SKM-1 (cell line): ENCODE measurements at regions not wholly inside any gene's neighbourhood (a gene's known extent, or its start where the extent isn't known, plus 50 kb on each side); places are given as distances from the start of the nearest gene placed in this dataset.
"Not testable (repeated sequence)": the region's sequence is repeated elsewhere in the genome, so short reads cannot be mapped to it uniquely, and the experiment has no call there.

Source experiments
- DNase-seq: peaks from one replicate; lab custom pipeline; 2025; ENCODE audit not compliant: unreplicated experiment; lab: John Stamatoyannopoulos, UW

DNA sequence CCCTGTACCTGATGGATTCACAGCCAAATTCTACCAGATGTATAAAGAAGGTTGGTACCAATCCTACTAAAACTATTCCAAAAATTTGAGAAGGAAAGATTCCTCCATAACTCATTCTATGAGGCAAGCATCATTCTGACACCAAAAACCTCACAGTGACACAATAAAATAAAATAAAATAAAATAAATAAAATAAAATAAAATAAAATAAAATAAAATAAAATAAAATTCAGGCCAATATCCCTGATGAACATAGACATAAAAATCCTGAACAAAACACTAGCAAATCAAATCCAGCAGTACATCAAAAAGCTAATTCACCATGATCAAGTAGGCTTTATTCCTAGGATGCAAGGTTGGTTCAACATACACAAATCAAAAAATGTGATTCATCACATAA lies 108.1 kb downstream of the PROX1 start:
- DNase-seq = not testable (repeated sequence)

DNA sequence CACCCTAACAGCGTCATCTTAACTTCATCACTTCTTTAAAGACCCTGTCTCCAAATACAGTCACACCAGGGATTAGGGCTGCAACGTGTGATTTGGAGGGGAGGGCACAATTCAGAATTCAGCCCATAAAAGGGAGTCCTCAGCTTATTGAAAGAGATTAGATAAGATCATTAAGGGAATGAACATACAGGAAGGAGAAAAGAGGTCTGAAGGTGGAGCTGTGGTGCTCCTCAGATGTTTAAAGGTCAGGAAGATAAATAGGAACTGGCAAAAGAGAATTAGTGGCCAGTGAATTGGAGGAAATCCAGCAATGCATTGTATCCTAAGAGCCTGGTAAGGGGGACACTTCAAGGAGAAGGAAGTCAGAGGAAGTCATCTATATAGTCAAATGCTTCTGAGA lies 113.5 kb downstream of the PROX1 start:
- DNase-seq = no peak

DNA sequence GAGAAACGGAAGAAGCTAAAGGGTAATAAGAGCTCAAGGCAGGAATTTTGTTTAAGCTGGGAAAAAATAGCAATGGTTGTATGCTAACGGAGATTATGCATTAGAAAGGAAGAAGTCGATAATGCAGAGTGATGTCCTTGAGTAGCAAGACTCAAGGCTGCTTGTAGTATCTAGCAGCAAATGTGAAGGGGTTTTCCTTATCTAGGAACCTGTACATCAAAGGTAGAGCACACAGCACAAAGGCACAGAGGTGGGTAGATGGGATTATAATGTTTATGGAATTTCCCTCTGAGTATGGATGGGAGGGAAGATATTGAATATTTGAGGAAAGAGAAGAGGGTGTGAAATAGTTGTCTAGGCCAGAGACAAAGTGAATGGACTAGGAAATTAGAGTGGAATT lies 114.1 kb downstream of the PROX1 start:
- no peak for DNase-seq

DNA sequence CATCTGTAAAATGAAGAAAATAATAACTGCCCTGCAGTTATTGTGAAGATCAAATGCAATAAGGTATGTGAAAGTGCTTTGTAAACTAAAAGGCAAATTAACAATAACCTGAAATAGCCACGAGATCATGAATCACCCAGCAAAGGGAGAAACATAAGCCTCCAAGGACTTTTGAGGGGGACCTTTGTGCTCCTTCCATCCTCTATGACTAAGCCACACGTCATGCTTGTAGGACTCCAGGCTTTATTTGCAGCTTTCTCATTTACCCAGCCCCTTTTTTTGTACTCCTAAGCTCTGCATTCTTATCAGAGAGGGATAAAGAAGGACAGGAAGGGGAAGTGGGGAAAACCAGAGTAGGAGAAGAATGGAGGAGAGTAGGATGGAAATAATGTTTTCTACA lies 115.1 kb downstream of the PROX1 start:
- DNase-seq = no peak

DNA sequence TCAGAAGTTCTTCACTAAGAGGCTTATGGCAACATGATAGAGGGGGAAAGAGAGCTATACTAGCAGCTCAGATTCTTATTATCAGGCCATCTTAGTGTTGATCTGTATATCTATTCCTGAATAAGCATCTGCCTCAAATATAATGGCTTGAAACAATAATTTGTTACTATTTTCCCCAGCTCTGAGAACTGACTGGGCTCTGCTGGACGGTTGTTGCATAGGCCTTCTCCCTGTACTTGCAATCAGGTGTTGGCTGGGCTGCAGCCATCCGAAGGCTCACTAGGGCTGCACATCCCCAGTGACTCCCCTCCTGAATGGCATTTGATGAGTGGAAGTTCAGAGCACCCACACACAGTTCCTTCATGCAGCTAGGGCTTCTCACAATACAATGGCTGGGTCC lies 116.0 kb downstream of the PROX1 start:
- no peak for DNase-seq

DNA sequence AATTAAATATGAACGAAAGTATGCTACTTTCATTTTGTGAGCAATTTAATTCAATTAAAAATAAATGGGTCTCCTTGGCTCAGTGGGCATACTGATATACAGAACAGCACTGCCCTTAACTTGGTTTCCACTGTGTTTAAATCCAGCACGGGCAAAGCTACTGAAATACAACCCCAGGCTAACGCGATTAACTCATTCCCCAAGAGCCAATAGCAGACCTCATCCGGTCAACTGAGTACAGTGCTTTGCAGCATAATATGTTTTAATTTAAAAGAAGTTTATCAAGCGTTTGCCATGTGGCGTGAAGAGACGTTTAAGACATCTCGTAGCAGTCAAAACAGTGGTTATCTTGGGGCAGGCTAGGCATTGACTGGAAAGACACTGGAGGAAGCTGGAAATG lies 118.6 kb downstream of the PROX1 start:
- DNase-seq = no peak

DNA sequence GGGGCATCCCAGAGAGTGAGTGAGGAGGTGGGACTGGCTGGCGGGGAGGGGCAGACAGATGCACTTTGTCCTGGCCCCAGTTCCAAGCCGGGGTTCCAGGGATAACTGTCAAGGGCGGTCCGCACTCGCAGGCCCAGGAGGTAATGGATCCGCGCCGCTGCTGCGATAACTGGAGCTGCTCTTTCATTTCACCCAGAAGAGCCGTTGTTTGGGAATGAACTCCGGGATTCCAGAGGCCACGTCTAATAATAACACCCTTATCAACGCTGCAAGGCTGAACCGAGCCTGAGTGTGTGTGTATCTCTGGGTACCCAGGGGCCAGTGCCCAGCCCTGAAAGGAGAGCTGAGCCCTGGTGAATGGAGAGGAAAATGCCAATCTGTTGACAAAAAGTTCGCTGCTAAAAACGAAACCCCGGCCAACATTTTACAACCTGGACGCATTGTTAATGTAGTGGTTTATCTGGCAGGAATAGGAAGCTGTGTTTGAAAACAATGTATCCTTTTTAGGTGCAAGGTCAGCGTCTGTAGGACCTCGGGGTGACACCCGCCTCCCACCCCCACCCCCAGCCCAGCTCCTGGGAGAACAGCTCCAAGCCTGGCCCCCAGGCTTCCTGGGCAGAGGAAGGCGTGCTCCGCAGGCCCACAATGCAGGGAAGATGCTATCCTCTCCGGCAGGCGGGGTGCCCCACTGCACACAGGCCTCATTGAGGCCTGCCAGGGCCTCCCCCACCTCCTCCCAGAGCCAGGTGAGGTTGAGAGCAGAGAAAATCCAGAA lies 119.7 kb downstream of the PROX1 start:
- DNase-seq = no peak

DNA sequence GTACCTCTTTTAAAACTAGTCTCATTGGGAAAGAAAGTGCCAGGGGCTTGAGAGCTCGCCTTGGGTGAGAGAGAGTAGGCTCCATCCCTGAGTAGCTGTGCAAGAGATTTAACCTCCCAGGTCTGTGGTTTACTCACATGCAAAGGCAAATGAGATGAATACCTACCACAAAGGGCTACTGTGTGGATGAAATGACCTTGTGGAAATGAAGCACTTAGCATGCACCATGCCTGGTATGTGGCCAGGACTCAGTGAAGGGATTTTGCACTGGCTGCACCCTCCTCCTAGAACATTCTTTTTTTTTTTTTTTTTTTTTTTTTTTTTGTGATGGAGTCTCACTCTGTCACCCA lies 120.3 kb downstream of the PROX1 start:
- DNase-seq = no peak

DNA sequence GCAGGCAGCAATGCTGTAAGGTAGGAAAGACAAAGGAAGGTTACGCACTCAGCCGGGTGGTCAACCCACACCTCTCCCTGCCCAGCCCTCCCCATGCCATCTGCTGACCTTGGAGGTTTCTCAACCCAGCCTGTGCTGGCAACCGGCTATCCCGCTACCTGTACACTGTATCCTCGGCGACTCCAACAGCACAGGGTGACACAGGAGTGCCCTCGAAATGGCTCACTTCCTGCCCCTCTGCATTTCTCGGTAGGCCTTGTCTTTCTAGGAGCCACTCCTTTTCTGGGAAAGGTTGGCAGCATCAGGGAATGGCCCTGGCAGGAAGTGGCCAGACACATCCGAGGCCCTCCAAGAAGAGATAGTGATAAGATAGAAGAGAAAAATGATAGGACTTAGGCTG lies 124.0 kb downstream of the PROX1 start:
- no peak for DNase-seq

DNA sequence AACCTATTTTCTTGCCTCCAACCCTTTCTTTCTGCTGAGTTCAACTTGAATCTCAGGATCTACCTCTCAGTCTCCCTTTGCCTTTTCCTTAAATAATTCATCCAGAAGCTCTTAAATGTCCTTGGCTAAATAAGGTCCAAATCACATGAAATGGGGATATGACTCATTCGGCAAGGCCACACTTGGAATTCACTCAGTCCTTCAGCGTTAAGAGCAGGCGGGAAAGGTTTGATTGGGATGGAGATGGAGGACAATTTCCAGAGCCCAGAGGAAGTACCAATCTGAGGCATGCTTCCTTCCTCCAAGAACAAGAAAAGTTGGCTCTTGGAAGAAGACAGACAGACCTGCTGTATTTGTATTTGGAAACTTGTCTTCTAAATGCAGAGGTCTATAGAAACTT lies 128.5 kb downstream of the PROX1 start:
- no peak for DNase-seq

DNA sequence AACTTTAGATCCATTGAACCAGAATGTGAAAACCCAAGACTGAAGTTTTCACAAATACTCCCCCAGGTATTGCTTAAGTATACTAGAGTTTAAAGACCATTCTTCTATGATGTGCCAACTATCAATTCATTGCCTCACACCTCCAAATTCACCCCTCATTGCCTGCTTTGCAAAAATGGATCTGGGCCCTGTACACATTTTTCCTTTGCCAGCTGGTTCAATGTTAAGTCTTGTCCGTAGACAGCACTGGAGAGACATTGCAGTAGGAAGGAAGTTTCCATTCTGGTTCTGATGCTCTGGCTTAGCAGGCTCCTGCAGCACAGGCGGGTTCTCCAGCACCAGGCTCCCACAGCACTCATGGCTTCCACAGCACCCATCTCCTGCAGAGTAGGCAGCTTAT lies 130.0 kb downstream of the PROX1 start:
- DNase-seq = no peak

DNA sequence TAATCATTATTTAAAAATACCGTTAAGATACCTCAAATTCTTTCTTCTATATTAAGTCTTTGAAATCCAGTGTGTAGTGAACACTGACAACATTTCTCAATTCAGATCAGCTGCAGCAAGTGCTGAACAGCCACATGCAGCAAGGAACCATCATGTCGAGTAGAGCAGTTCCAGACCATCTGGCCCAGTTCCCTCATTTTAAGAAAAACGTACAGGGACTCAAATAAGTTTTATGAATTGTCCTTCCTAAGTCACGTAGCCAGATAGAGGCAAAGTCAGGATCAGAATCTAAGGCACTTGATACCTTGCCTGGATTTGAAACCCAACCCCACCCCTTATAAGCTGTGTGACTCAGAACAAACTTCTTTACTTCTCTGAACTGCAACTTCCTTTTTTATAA lies 132.4 kb downstream of the PROX1 start:
- DNase-seq = no peak

DNA sequence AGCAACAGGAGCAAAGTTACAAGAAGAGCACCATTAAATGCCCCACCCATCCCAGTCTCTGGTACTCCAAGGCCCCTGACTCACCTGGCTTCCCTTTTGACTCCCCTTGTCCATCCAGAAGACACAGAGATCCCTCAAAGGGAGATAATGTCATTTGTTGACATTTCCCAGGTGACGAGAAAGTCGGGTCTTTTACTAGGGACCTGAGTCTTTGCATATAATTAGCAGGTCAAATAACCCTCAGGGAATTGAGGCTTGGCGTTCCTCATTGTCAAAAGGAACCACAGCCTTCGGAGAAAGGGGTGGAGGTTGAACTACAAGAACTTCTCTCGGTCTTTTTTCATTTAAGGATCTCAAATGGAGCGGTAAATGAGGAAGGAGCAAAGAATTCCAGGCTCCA lies 133.2 kb downstream of the PROX1 start:
- DNase-seq = no peak

DNA sequence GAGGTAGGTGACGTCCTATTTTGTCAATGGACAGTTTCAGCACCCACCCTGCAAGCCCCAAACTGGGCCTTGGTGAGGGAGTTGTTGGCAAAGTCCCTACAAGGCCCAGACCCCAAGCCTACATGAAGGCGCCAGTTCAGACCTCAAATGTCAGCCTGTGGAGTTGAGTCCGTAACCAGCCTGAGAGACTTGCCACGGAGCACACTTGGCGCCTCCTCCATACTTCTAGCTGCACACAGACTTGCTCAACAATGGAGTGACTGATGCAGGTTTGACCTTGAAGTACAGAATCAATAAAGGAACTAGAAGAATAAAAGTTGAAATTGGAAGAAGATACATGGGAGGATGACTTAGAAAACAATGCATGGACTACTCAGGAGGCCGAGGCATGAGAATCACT lies 134.3 kb downstream of the PROX1 start:
- no peak for DNase-seq

DNA sequence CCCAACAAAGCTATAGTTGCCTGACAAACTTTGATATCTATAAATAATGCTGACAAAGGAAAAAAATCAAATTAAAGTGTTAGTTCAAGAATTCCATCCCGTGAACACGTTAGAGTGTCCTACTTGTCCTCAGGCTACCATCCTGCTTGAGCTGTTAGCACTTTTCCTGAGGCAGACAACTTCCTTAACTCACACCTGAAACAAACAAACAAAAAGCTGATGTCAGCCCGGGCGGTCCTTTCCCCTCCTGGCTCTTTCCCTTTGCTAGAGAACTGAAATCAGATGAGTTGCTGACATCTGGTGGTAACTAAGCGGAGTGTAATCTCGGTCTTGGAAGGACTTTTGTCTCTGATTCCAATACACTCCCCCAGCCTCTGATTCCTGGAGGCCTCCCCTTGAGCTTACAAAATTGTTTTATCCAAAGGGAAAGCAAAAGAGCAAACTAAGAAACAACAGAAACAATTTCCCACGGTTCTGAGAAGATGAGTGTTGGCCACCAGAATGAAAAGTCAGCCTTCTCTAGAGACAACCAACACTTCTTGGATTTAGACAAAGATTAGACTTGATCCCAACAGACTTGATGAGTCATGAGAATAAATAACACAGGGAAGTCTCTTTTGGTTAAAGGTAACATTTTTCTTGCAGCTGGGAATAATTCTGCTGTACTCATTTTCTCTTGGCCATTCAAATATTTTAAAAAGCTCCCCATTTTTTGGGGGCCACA lies 135.4 kb downstream of the PROX1 start:
- DNase-seq = peak; percentile 11

DNA sequence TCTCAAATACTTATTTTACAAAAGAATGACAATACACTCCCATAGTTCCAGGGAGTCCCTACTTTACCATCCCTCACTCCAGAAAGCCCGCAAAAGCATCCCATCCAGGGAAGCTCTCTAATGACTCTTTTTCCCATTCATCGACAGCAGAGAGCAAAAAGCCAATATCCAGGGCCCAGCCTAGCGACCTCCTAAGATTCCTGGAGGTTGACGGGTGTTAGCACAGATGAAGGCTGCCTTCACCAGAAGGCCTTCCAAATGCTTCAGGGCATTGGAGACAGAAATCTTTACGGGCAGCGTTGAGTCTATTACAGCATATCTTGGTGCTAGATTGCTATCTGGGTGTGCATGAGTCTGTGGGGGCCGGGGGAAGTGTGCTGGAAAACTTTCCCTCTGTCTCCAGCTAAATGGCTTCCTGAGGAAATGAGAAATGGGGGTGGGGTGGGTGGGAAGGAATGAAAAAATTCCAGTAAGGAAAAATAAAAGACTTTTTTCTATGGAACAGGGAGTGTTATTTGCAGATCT lies 136.6 kb downstream of the PROX1 start:
- no peak for DNase-seq

DNA sequence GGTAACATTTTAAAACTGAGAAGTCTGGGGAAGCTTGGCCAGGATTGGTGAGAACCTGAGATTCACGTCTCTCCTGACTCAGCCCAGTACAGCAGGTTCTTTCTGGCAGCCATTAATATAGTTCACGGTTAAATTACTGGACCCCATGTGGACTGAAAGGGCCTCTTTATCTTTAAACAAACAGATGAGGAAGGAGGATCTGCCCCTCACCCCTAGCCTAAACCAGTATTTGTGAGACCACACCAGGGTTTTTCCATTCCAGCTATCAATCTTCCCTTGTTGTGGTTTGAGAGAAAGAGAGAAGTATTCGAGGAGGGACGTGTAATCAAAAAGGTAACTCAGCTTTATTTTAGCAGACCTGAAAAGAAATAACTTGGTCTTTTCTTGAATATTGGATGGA lies 137.1 kb downstream of the PROX1 start:
- no peak for DNase-seq

DNA sequence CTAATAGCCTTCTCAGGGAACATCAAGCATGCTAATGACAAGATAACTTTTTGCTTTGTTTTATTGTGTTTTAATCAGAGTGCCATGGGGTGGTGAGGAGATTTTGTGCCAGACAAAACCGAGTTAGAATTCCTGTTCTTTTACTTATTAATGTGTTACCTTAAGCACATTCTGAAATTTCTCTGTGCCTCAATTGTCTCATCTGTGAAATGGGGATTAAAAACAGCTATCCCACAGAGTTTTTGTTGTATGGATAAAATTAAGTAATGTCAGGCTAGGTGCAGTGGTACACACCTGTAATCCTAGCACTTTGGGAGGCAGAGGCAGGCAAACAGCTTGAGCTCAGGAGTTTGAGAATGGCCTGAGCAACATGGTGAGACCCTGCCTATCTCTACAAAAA lies 138.0 kb downstream of the PROX1 start:
- no peak for DNase-seq

DNA sequence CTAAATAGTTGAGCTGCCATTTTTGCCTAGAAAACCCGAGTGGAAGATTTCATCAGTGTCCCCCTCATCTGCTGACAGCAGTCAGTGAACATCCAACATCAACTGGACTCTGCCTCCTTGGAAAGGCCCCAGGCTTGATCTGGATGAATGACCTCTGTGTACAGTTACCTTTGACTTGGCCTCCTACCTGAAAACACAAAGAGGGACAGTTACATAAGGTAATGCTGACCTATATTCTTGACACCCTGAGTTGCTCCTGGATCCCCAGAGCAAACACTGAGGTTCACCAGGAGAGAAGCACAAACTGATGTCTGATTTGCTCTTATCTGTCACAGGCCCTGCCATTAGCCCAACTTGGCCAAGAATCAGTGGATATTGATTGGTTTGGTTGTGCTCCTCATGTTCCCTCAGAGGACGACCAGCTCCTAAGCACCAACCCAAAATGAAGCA lies 138.9 kb downstream of the PROX1 start:
- DNase-seq = no peak

DNA sequence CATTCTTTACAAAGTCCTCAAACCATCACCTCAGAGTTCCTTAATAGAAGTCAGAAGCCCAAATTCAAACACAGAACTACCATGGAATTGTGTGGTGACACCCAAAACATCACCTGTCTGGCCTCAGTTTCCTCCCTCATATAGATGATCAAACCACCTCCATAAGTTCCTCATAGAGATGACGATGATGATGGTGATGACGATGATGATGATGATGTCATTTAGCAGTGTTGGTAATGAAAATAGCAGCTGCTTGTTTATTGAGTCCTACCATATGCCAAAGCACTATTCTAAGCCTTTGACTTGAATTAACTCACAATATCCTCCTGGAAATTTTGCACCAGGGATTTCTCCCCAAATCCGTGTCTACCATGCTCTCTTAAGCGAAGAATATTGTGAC lies 139.9 kb downstream of the PROX1 start:
- DNase-seq = no peak

DNA sequence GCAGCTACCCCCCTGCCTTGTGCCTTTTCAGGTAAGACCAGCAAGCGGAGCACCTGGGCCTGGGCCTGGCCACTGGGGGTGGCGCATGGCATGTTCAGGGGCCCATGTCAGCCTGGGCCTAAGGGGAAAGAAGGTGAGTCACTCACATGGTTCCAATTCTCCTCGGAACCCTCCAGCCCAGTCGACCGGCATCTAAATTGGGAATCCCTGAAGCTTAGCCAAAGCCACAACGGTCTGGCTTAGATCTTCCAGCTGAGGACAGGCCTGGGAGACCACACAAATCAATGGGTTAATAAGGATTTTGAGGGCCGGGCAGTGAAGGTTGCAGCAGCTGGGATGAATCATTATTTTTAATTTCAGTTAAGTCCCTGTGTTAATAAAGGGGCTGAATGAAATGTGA lies 145.1 kb upstream of the SMYD2 start:
- DNase-seq = no peak

DNA sequence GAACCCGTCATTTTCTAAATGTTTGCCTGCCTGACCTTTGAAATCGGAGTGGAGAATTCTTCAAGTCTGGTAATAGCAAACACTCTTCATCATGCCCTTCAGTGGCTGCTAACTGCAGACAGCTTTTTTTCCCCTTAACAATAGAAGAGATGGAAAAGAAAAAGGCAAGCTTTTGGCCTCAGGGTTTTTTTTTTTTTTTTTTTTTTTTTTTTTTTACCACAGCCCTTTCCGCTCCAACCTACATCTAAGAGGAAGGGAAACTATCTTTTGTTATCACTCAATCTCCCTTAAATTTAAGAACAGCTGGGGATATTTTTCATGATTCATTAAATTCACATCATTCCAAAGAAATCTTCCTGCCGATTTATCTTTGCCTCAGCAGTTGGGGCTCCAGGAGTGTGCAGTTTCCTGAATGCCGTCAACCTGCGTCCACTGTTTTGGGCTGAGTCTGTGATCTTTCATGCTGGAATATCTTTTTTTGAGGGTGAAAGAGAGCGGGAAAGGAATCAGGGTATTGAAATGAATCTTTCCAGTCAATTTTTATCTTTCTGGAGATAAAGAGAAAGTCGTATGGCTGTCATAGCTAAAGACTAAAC lies 144.5 kb upstream of the SMYD2 start:
- DNase-seq = no peak
